ENCODE measurements at regions not wholly inside any gene's neighbourhood (a gene's known extent, or its start where the extent isn't known, plus 50 kb on each side); places are given as distances from the start of the nearest gene placed in this dataset.
"Not testable (repeated sequence)": the region's sequence is repeated elsewhere in the genome, so short reads cannot be mapped to it uniquely, and the experiment has no call there.

- H2AFZ ChIP-seq (ENCODE audit: low read depth, low read length); H3K4me2 ChIP-seq (ENCODE audit: low read length); H3K27ac ChIP-seq (ENCODE audit: low read length): not testable (repeated sequence)
These were observed 128.9 kb upstream of the PJA2 start for GRCh38 chr5:109538692-109539091.

DNA sequence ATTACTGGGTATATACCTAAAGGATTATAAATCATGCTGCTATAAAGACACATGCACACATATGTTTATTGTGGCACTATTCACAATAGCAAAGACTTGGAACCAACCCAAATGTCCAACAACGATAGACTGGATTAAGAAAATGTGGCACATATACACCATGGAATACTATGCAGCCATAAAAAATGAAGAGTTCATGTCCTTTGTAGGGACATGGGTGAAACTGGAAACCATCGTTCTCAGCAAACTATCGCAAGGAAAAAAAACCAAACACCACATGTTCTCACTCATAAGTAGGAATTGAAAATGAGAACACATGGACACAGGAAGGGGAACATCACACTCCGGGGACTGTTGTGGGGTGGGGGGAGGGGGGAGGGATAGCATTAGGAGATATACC is 125.3 kb upstream of the PJA2 start:
- H3K4me3 ChIP-seq (ENCODE audit: low read length); H3K79me2 ChIP-seq (ENCODE audit: low read length); H3K27me3 ChIP-seq (ENCODE audit: low read depth, low read length); H3K9ac ChIP-seq (ENCODE audit: low read length); H3K4me2 ChIP-seq (ENCODE audit: low read length); H3K36me3 ChIP-seq (replicated peaks; ENCODE audit: low read depth, low read length); H3K27ac ChIP-seq (ENCODE audit: low read length); H2AFZ ChIP-seq (ENCODE audit: low read depth, low read length); H4K20me1 ChIP-seq (ENCODE audit: insufficient read depth, low read length); H3K9me3 ChIP-seq (ENCODE audit: insufficient read depth, low read length); H3K4me1 ChIP-seq (ENCODE audit: low read length): not testable (repeated sequence)

More at GRCh38 chr5:109538692-109539091, 128.9 kb upstream of the PJA2 start:
- H3K36me3 ChIP-seq (replicated peaks; ENCODE audit: low read depth, low read length); H3K4me1 ChIP-seq (ENCODE audit: low read length); H3K9me3 ChIP-seq (ENCODE audit: insufficient read depth, low read length); H3K79me2 ChIP-seq (ENCODE audit: low read length); H3K9ac ChIP-seq (ENCODE audit: low read length); H3K27me3 ChIP-seq (ENCODE audit: low read depth, low read length); H4K20me1 ChIP-seq (ENCODE audit: insufficient read depth, low read length); H3K4me3 ChIP-seq (ENCODE audit: low read length): not testable (repeated sequence)

DNA sequence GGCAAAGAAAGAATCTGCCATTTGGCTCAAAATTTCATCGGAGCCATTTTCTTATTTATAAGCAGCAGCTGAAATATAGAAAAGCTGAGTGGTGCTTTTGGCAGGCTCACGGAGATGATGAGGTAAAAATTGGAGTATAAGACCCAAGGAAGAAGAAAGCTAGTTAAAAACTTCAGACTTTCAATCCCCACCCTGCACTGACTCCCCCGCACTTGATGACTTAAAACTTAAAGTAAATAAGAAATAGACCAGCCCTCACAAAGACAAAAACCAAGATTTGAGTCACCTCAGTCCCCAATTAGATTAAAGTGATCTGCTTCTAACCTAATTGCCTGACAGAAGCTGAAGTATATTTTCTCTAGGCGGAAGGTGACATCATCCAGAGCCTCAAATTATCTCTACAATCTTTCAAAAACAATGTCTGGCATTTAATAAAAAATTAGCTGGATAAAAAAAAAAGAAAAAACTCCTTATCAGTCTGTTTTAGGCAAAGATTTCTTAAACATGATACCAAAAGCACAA is 124.0 kb upstream of the PJA2 start:
- Histone ChIP-seq H2AFZ (ENCODE audit: low read depth, low read length) (no peak overlapping the region), H3K4me3 (ENCODE audit: low read length) (no peak overlapping the region), H3K9me3 (ENCODE audit: insufficient read depth, low read length) (no peaks in the 10 kb centered on the region), H3K9ac (ENCODE audit: low read length) (no peak overlapping the region), H3K27ac (ENCODE audit: low read length) (no peak overlapping the region), H3K79me2 (ENCODE audit: low read length) (no peaks in the 10 kb centered on the region), H3K27me3 (ENCODE audit: low read depth, low read length) (no peaks in the 10 kb centered on the region), H3K4me1 (ENCODE audit: low read length) (no peaks in the 10 kb centered on the region), H3K36me3 (replicated peaks; ENCODE audit: low read depth, low read length) (no peaks in the 10 kb centered on the region), H4K20me1 (ENCODE audit: insufficient read depth, low read length) (no peaks in the 10 kb centered on the region), H3K4me2 (ENCODE audit: low read length) (no peak overlapping the region)
- no peak for TF ChIP-seq CTCF (IDR thresholded peaks at IDR 0.05; ENCODE audit: low read depth, low read length)
- TF ChIP-seq EZH2phosphoT487 (IDR thresholded peaks at IDR 0.05; ENCODE audit: low read depth) = no peak

- Histone ChIP-seq H3K9me3 (ENCODE audit: insufficient read depth, low read length) (no peaks in the 10 kb centered on the region), H3K9ac (ENCODE audit: low read length) (no peak overlapping the region), H3K27me3 (ENCODE audit: low read depth, low read length) (no peaks in the 10 kb centered on the region), H3K4me1 (ENCODE audit: low read length) (no peaks in the 10 kb centered on the region), H3K4me2 (ENCODE audit: low read length) (no peak overlapping the region), H4K20me1 (ENCODE audit: insufficient read depth, low read length) (no peaks in the 10 kb centered on the region), H3K27ac (ENCODE audit: low read length) (no peak overlapping the region), H3K4me3 (ENCODE audit: low read length) (no peak overlapping the region), H3K79me2 (ENCODE audit: low read length) (no peaks in the 10 kb centered on the region), H2AFZ (ENCODE audit: low read depth, low read length) (no peak overlapping the region), H3K36me3 (replicated peaks; ENCODE audit: low read depth, low read length) (no peaks in the 10 kb centered on the region)
- TF ChIP-seq CTCF (IDR thresholded peaks at IDR 0.05; ENCODE audit: low read depth, low read length) (no peak), EZH2phosphoT487 (IDR thresholded peaks at IDR 0.05; ENCODE audit: low read depth) (no peak)
These were observed 123.1 kb upstream of the PJA2 start for GRCh38 chr5:109532773-109533364.

DNA sequence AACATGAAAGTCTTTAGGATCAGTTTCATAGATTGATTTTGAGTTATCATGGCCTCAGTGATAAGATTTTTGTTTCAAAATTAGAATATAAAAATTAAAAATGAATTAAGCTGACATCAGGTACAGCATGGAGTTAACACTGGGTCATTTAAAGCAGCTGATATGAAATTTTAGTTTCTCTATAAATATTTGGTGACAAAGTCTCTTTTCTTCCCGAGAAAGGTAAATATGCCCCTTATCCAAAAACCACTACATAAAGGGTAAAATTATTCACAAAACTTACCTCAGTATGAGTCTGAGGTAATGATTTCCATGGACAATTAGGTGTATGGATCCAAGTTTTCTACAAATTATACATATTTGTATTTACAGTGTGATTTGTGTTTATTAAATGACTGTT is 121.5 kb upstream of the PJA2 start:
- Histone ChIP-seq H3K4me1 (ENCODE audit: low read length) (peaks cover 4% of the 10 kb centered on the region; the same call in 1 of the 2 replicates), H3K9me3 (ENCODE audit: insufficient read depth, low read length) (no peaks in the 10 kb centered on the region), H2AFZ (ENCODE audit: low read depth, low read length) (no peak overlapping the region), H3K27me3 (ENCODE audit: low read depth, low read length) (no peaks in the 10 kb centered on the region), H3K36me3 (replicated peaks; ENCODE audit: low read depth, low read length) (no peaks in the 10 kb centered on the region), H3K27ac (ENCODE audit: low read length) (no peak overlapping the region), H3K4me3 (ENCODE audit: low read length) (no peak overlapping the region), H3K4me2 (ENCODE audit: low read length) (no peak overlapping the region), H3K79me2 (ENCODE audit: low read length) (no peaks in the 10 kb centered on the region), H4K20me1 (ENCODE audit: insufficient read depth, low read length) (no peaks in the 10 kb centered on the region), H3K9ac (ENCODE audit: low read length) (no peak overlapping the region)
- TF ChIP-seq CTCF (IDR thresholded peaks at IDR 0.05; ENCODE audit: low read depth, low read length) (no peak), EZH2phosphoT487 (IDR thresholded peaks at IDR 0.05; ENCODE audit: low read depth) (no peak)
